KBM-7 (cell line): ENCODE measurements at regions not wholly inside any gene's neighbourhood (a gene's known extent, or its start where the extent isn't known, plus 50 kb on each side); places are given as distances from the start of the nearest gene placed in this dataset.
"Not testable (repeated sequence)": the region's sequence is repeated elsewhere in the genome, so short reads cannot be mapped to it uniquely, and the experiment has no call there.

Source experiments
- DNase-seq: peaks from one replicate; pipeline ENCODE4 v3.0.0-alpha.2; 2015
- in situ Hi-C: fragments of 300-500 bp; cut with MboI; formaldehyde crosslinking; loops from 2 replicates; pipeline ENCODE4 v1.14.3; 2020; ENCODE audit warnings: low sequenced_read_pairs, low pct_unique_long_range_greater_than_20kb, mixed read lengths

GRCh38 chr3:88824666-88825564, 282.5 kb upstream of the EPHA3 start:
- in situ Hi-C loops = no loop called here

GRCh38 chr3:88828466-88828865, 279.0 kb upstream of the EPHA3 start:
- in situ Hi-C loops = no loop called here

More at GRCh38 chr3:88824666-88825564, 282.5 kb upstream of the EPHA3 start:
- no peak for DNase-seq

GRCh38 chr3:88852606-88853005, 254.8 kb upstream of the EPHA3 start:
- in situ Hi-C loops = no loop called here
- DNase-seq = no peak

More at GRCh38 chr3:88828466-88828865, 279.0 kb upstream of the EPHA3 start:
- DNase-seq = no peak

- no peak for DNase-seq
- in situ Hi-C loops = no loop called here
Observed at GRCh38 chr3:88863196-88863595, 244.2 kb upstream of the EPHA3 start.

- in situ Hi-C loops = no loop called here
- DNase-seq = no peak
Observed at GRCh38 chr3:88876724-88877123, 230.7 kb upstream of the EPHA3 start.

- in situ Hi-C loops = no loop called here
- DNase-seq = no peak
Observed at GRCh38 chr3:88879905-88880304, 227.5 kb upstream of the EPHA3 start.

- in situ Hi-C loops = no loop called here
Observed at GRCh38 chr3:88882121-88882520, 225.3 kb upstream of the EPHA3 start.

GRCh38 chr3:88886624-88887023, 220.8 kb upstream of the EPHA3 start:
- DNase-seq, in situ Hi-C loops: not testable (repeated sequence)

More at GRCh38 chr3:88882121-88882520, 225.3 kb upstream of the EPHA3 start:
- no peak for DNase-seq

- in situ Hi-C loops = no loop called here
- DNase-seq = no peak
Observed at GRCh38 chr3:88896026-88896425, 211.4 kb upstream of the EPHA3 start.

- DNase-seq = no peak
- in situ Hi-C loops = no loop called here
Observed at GRCh38 chr3:88912294-88912877, 195.0 kb upstream of the EPHA3 start.

- in situ Hi-C loops = no loop called here
- no peak for DNase-seq
Observed at GRCh38 chr3:88918841-88919240, 188.6 kb upstream of the EPHA3 start.

GRCh38 chr3:88921986-88922385, 185.4 kb upstream of the EPHA3 start:
- no peak for DNase-seq
- in situ Hi-C loops = no loop called here

- DNase-seq = no peak
- in situ Hi-C loops = no loop called here
Observed at GRCh38 chr3:88926221-88926620, 181.2 kb upstream of the EPHA3 start.

GRCh38 chr3:88930611-88931010, 176.8 kb upstream of the EPHA3 start:
- in situ Hi-C loops = no loop called here
- DNase-seq = no peak

GRCh38 chr3:88936831-88937230, 170.6 kb upstream of the EPHA3 start:
- DNase-seq = no peak
- in situ Hi-C loops = no loop called here

GRCh38 chr3:88940296-88940695, 167.1 kb upstream of the EPHA3 start:
- no peak for DNase-seq
- in situ Hi-C loops = no loop called here

GRCh38 chr3:88947013-88947412, 160.4 kb upstream of the EPHA3 start:
- in situ Hi-C loops = no loop called here
- no peak for DNase-seq

GRCh38 chr3:88954853-88955252, 152.6 kb upstream of the EPHA3 start:
- DNase-seq = no peak
- in situ Hi-C loops = no loop called here

GRCh38 chr3:88955274-88955673, 152.1 kb upstream of the EPHA3 start:
- DNase-seq = no peak
- in situ Hi-C loops = no loop called here

GRCh38 chr3:88957711-88958439, 149.5 kb upstream of the EPHA3 start:
- no peak for DNase-seq
- in situ Hi-C loops = no loop called here
